ENCODE measurements at regions not wholly inside any gene's neighbourhood (a gene's known extent, or its start where the extent isn't known, plus 50 kb on each side); places are given as distances from the start of the nearest gene placed in this dataset.
"Not testable (repeated sequence)": the region's sequence is repeated elsewhere in the genome, so short reads cannot be mapped to it uniquely, and the experiment has no call there.

GRCh38 chr9:31415164-31415563 is 969.3 kb upstream of the ACO1 start:
- peaks cover 0 to 10% (median 4%) of the 10 kb centered on the region in 9 donors for H3K9me3 Mint-ChIP-seq
- H3K36me3 Mint-ChIP-seq: peaks cover 0 to 4% (median 4%) of the 10 kb centered on the region in 3 donors
- no peak overlapping the region for H3K4me3 Mint-ChIP-seq
- no peaks in the 10 kb centered on the region for H3K27me3 Mint-ChIP-seq
- ATAC-seq (no peak), DNase-seq (no peak)
- peak overlapping the region in 2 of 10 donors; percentile 57 to 72 for H3K27ac Mint-ChIP-seq
- peaks cover 0 to 6% (median 0%) of the 10 kb centered on the region in 4 donors for H3K4me1 Mint-ChIP-seq
- POLR2A ChIA-PET: interaction anchor here (0.6 kb wide), 1 partner anchor 25 kb away, joined by 3 read pairs; no protein-coding TSS in a partner anchor

DNA sequence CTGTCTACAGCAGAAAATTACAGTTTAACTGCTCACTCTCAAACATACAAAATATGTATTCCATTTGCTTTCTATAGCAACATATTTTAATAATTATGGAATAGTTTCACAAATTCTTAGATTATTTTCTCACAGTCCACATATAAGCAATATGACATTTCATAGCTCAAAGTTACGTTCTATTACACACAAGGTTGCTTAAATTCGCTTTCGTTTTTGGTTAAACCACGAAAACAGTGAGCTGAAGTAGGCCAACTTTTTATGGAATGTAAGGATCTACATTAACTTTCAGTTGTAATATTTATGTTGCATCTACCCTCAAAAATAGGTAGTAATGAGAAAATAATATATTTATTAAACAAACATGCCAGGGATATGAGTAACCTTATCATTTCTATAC is 966.0 kb upstream of the ACO1 start:
- H3K9me3 Mint-ChIP-seq: peaks cover 0 to 10% (median 4%) of the 10 kb centered on the region in 9 donors
- DNase-seq (no peak), ATAC-seq (no peak)
- H3K4me1 Mint-ChIP-seq: peaks cover 0 to 6% (median 0%) of the 10 kb centered on the region in 4 donors
- POLR2A ChIA-PET: no interaction called here
- no peaks in the 10 kb centered on the region for H3K27me3 Mint-ChIP-seq
- H3K4me3 Mint-ChIP-seq: no peak overlapping the region
- no peak overlapping the region for H3K27ac Mint-ChIP-seq
- H3K36me3 Mint-ChIP-seq: peaks cover 0 to 4% (median 2%) of the 10 kb centered on the region in 3 donors

- H3K27ac Mint-ChIP-seq: peak overlapping the region in 1 of 10 donors; percentile 76
- POLR2A ChIA-PET, H3K4me3 Mint-ChIP-seq, H3K9me3 Mint-ChIP-seq, DNase-seq, H3K36me3 Mint-ChIP-seq, H3K27me3 Mint-ChIP-seq, ATAC-seq: not testable (repeated sequence)
- H3K4me1 Mint-ChIP-seq: peaks cover 3 to 10% (median 7%) of the 10 kb centered on the region in 4 donors
These were observed 940.6 kb upstream of the ACO1 start for GRCh38 chr9:31443630-31444457.

DNA sequence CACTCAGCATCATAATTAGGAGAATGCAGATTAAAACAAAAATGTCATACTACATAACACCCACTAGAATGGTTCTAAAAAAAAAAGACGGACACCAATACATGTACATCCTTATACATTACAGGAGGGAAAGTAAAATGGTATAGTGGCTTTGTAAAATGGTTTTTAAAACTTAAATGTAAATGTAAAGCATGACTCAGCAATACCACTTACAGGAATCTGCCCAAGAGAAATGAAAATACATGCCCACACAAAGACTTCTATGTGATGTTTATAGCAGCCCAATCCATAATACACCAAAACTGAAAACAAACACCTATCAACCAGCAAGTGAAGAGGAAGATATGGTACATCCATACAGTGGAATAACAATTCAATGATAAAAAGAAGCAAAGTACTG is 939.1 kb upstream of the ACO1 start:
- H3K27ac Mint-ChIP-seq: no peak overlapping the region
- no peaks in the 10 kb centered on the region for H3K27me3 Mint-ChIP-seq
- H3K4me3 Mint-ChIP-seq: no peak overlapping the region
- POLR2A ChIA-PET: no interaction called here
- H3K4me1 Mint-ChIP-seq: peaks cover 6 to 17% (median 11%) of the 10 kb centered on the region in 4 donors
- ATAC-seq (no peak), DNase-seq (no peak)
- H3K36me3 Mint-ChIP-seq: peaks cover 0 to 1% (median 0%) of the 10 kb centered on the region in 3 donors
- no peaks in the 10 kb centered on the region for H3K9me3 Mint-ChIP-seq

DNA sequence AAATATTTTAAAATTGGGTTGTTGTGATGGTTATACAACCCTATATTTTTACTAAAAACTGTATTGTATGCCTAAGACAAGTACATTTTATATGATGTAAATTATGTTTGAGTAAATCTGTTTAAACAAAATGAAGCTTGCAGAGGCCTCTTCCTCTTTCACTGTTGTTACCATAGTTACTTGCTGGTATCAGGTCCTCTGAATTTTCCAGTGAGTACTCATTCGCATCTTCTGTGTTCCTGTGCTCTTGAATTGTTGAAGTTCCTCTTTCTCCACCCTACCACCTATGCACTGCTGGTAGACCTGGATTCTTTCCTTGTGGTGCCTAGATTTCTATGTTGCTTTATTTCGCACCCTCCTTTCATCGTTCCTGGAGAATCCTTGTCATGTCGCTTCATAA is 938.5 kb upstream of the ACO1 start:
- no peaks in the 10 kb centered on the region for H3K9me3 Mint-ChIP-seq
- H3K4me3 Mint-ChIP-seq: no peak overlapping the region
- ATAC-seq (no peak), DNase-seq (no peak)
- H3K27ac Mint-ChIP-seq: peak overlapping the region in 1 of 10 donors; percentile 53
- POLR2A ChIA-PET: no interaction called here
- H3K27me3 Mint-ChIP-seq: no peaks in the 10 kb centered on the region
- H3K36me3 Mint-ChIP-seq: peaks cover 0 to 1% (median 0%) of the 10 kb centered on the region in 3 donors
- H3K4me1 Mint-ChIP-seq: peaks cover 6 to 17% (median 11%) of the 10 kb centered on the region in 4 donors

DNA sequence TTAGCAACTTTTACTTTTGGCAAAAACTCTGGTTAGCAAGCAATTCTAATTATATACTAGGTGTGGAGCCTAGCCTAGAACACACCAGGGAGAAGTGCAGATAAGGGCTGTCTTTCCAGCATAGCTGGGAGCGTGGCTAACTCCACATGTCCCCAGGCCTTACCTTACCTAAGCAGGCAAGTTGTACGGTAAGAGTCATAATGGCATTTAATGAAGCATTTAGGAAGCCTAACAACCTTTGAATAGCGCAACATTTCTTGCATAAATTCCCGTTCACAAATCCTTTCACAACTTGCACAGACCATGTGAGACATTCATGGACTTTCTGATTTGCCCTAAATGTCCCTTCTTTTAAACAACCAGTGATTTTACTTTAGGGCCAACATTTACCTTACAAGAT is 917.4 kb upstream of the ACO1 start:
- POLR2A ChIA-PET: no interaction called here
- H3K27ac Mint-ChIP-seq: no peak overlapping the region
- H3K27me3 Mint-ChIP-seq: no peaks in the 10 kb centered on the region
- no peak overlapping the region for H3K4me3 Mint-ChIP-seq
- DNase-seq (no peak), ATAC-seq (no peak)
- peaks cover 7 to 14% (median 12%) of the 10 kb centered on the region in 4 donors for H3K4me1 Mint-ChIP-seq
- H3K9me3 Mint-ChIP-seq: peaks cover 0 to 22% (median 7%) of the 10 kb centered on the region in 9 donors
- peaks cover 0 to 19% (median 17%) of the 10 kb centered on the region in 3 donors for H3K36me3 Mint-ChIP-seq

DNA sequence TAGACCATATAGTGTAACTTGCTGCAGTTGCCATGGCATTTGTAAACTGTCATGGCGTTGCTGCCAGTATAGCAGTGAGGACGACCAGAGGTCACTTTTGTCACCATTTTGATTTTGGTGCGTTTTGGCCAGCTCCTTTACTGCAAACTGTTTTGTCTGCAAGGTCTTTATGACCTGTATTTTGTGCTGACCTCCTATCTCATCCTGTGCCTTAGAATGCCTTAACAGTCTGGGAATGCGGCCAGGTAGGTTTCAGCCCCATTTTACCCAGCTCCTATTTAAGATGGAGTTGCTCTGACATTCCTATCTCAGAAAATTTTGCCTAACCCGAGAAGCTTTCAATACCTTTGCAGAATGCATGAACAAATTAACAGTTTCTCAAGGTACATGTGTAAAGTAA is 914.4 kb upstream of the ACO1 start:
- POLR2A ChIA-PET: interaction anchor here (0.7 kb wide), 1 partner anchor 45 kb away, joined by 3 read pairs; no protein-coding TSS in a partner anchor
- Mint-ChIP-seq H3K4me3 (no peak overlapping the region), H3K36me3 (peaks cover 0 to 14% (median 13%) of the 10 kb centered on the region in 3 donors), H3K4me1 (peaks cover 9 to 18% (median 14%) of the 10 kb centered on the region in 4 donors), H3K9me3 (peaks cover 0 to 14% (median 4%) of the 10 kb centered on the region in 9 donors), H3K27me3 (no peaks in the 10 kb centered on the region), H3K27ac (no peak overlapping the region)
- ATAC-seq (no peak), DNase-seq (no peak)

GRCh38 chr9:31471010-31471409 is 913.4 kb upstream of the ACO1 start:
- ATAC-seq (no peak), DNase-seq (no peak)
- Mint-ChIP-seq H3K9me3 (peaks cover 0 to 8% (median 0%) of the 10 kb centered on the region in 9 donors), H3K36me3 (peaks cover 0 to 8% (median 6%) of the 10 kb centered on the region in 3 donors), H3K27ac (peak overlapping the region in 2 of 10 donors; percentile 42 to 63), H3K4me3 (peak overlapping the region in 1 of 10 donors; percentile 16), H3K4me1 (peaks cover 9 to 18% (median 14%) of the 10 kb centered on the region in 4 donors), H3K27me3 (no peaks in the 10 kb centered on the region)
- POLR2A ChIA-PET: no interaction called here

DNA sequence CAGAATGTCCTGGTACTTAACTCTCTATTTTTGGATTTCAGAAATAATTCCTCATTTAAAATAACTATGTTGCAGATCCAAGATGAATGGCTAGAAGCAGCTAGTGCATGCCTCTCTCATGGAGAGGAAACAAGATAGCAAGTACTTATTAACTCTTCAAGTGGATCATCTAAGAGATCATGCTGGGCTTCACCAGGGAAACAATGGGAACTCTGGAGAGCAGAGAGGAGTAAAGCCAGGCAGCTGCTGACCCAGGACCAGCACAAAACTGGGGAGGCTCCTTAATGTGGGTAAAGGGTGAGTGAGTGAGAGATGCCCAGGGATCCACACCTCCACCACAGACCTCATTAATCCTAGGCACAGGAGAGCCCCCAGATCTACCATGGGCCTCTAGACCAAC is 897.8 kb upstream of the ACO1 start:
- POLR2A ChIA-PET: interaction anchor here (0.8 kb wide), 1 partner anchor 10 kb away, joined by 3 read pairs; no protein-coding TSS in a partner anchor
- DNase-seq: no peak
- Mint-ChIP-seq H3K27ac (peak overlapping the region in 2 of 10 donors; percentile 1 to 39), H3K4me1 (peaks cover 0 to 2% (median 0%) of the 10 kb centered on the region in 4 donors), H3K27me3 (no peaks in the 10 kb centered on the region), H3K4me3 (no peak overlapping the region), H3K36me3 (peaks cover 0 to 9% (median 1%) of the 10 kb centered on the region in 3 donors), H3K9me3 (peaks cover 0 to 5% (median 0%) of the 10 kb centered on the region in 9 donors)
- no peak for ATAC-seq

DNA sequence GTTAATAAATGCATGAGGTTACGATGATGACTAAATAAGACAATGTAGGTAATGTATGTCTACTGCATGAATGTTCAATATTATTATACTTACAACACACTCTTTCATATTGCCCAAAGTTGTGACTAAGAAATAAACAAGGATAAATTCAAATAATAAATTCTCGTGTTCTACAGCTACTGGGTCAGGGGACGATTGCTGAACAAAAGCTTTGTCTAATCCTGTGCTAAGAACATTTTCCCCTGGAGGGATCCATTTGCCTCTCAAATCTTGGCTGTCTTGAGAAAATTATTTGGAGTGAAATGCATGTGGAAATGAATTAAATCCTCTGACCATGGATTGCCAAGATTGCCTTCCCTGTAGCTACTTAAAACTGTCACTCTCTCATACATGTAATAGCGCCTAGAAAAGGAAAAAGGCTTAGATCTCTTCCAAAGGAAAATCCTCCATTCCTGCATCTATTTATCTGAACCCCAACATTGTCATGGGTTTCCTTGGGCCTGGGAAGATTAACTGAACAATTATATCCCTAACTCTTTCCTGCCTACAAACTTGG is 893.8 kb upstream of the ACO1 start:
- no peaks in the 10 kb centered on the region for H3K27me3 Mint-ChIP-seq
- POLR2A ChIA-PET: interaction anchor here (0.6 kb wide), 1 partner anchor 10 kb away, joined by 4 read pairs; no protein-coding TSS in a partner anchor
- peaks cover 0 to 8% (median 2%) of the 10 kb centered on the region in 3 donors for H3K36me3 Mint-ChIP-seq
- ATAC-seq: no peak
- H3K4me3 Mint-ChIP-seq: no peak overlapping the region
- H3K9me3 Mint-ChIP-seq: peaks cover 0 to 4% (median 1%) of the 10 kb centered on the region in 9 donors
- H3K27ac Mint-ChIP-seq: peak overlapping the region in 2 of 10 donors; percentile 4 to 21
- H3K4me1 Mint-ChIP-seq: peaks cover 0 to 2% (median 0%) of the 10 kb centered on the region in 4 donors
- DNase-seq: no peak

GRCh38 chr9:31492229-31492628 is 892.2 kb upstream of the ACO1 start:
- ATAC-seq (no peak), DNase-seq (no peak)
- Mint-ChIP-seq H3K4me3 (no peak overlapping the region), H3K36me3 (peaks cover 0 to 16% (median 12%) of the 10 kb centered on the region in 3 donors), H3K27ac (no peak overlapping the region), H3K4me1 (peaks cover 0 to 2% (median 0%) of the 10 kb centered on the region in 4 donors), H3K27me3 (no peaks in the 10 kb centered on the region), H3K9me3 (peaks cover 0 to 17% (median 7%) of the 10 kb centered on the region in 9 donors)
- POLR2A ChIA-PET: no interaction called here

GRCh38 chr9:31500422-31500821 is 884.0 kb upstream of the ACO1 start:
- H3K9me3 Mint-ChIP-seq: peaks cover 0 to 25% (median 9%) of the 10 kb centered on the region in 9 donors
- peaks cover 0 to 20% (median 16%) of the 10 kb centered on the region in 3 donors for H3K36me3 Mint-ChIP-seq
- no peak for ATAC-seq
- DNase-seq: no peak
- H3K4me1 Mint-ChIP-seq: peaks cover 0 to 7% (median 2%) of the 10 kb centered on the region in 4 donors
- H3K27ac Mint-ChIP-seq: peak overlapping the region in 3 of 10 donors; percentile 10 to 23 (median 22)
- H3K27me3 Mint-ChIP-seq: no peaks in the 10 kb centered on the region
- H3K4me3 Mint-ChIP-seq: no peak overlapping the region
- POLR2A ChIA-PET: interaction anchor here (0.7 kb wide), 1 partner anchor 10 kb away, joined by 4 read pairs; no protein-coding TSS in a partner anchor

All from naive thymus-derived CD8-positive, alpha-beta T cell (primary cell).